NCI-H128 (cell line): ENCODE measurements at regions not wholly inside any gene's neighbourhood (a gene's known extent, or its start where the extent isn't known, plus 50 kb on each side); places are given as distances from the start of the nearest gene placed in this dataset.
"Not testable (repeated sequence)": the region's sequence is repeated elsewhere in the genome, so short reads cannot be mapped to it uniquely, and the experiment has no call there.

ENCODE experiments used
- DNase-seq: peaks from one replicate; lab custom pipeline; 2025; ENCODE audit not compliant: unreplicated experiment; lab: John Stamatoyannopoulos, UW

DNA sequence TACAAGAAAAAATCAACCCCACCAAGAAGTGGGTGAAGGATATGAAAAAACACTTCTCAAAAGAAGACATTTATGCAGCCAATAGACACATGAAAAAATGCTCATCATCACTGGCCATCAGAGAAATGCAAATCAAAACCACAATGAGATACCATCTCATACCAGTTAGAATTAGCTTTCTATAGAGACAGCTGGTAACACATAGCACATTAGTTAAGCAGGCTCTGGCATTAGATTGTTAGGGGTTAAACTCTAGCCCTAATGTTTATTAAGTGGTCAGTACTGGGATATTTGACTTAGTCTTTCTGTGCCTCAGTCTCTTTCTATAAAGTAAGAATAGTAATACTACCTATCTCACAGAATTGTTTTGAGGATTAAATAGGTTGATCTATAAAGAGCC lies 65.2 kb upstream of the TGFBR2 start:
- not testable (repeated sequence) for DNase-seq

DNA sequence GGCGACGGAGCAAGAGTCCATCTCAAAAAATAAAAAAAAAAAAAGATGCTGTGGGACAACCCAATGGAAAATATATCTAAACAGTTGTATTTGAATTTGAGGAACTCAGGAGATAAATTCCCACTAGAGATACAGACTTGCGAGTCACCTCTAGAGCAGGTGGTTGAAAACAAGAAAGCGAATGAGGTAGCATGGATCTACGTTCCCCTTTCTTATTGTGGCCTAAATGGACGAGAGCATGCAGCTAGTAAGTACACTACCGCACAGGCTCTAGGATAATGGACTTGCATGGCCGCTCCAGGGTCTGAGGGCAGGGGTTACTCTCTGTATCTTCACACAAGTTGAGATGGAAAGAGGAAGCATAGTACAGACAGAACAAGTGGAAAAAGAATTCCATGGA lies 63.5 kb upstream of the TGFBR2 start:
- DNase-seq = no peak

DNA sequence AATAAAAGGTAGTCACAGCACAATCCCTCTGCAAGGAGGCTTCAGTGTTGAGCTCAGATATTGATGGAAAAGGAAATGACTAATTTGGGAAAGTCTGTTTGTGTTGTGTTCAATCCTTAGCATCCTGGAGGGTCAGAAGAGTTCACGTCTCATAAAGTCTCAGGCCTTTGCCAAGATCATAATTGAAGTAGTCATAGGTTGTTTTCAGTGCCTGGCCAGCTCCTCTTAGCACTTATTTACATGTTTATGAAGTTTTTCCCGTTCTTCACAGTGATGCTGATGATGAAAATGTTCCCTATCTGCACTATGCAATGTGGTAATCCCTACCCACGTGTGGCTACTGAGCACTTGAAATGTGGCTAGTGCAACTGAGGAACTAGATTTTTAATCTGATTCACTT lies 61.6 kb upstream of the TGFBR2 start:
- DNase-seq = no peak

DNA sequence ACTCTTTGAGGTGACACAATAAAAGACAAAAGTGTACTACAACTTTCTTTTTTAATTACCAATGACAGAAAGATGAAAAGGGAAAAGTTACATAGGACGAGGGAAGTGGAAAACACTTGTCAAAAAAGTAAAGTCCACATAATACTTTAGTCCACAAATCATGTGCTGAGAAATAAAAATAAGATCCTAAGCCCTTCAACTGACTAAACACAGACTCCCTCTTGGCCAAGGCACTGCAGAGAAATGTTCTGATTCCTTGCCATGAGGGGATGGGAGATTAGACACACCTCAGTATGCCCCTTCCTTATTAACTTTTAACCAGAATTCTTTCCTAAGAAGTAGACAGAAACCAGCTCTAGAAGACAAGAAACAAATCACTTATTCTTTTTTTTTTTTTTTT lies 59.5 kb upstream of the TGFBR2 start:
- DNase-seq = no peak

DNA sequence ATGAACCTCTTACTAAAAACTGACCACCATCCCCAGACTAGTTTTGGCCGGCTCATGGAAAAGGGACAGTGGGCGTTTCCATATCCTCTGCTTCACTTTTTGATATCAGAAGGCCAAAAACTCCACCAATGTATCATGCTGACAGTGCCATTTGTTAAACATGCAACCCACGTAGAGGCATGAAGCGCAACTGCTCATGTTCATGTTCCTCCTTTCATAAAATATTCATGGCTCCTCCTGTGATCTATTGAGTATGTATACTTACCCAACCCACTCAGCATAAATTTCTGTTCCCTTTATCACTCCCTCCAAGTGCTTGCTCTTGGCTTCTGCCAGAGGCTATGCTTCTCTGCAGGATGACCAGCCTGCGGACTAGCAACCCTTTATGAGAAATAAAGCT lies 58.7 kb upstream of the TGFBR2 start:
- no peak for DNase-seq

DNA sequence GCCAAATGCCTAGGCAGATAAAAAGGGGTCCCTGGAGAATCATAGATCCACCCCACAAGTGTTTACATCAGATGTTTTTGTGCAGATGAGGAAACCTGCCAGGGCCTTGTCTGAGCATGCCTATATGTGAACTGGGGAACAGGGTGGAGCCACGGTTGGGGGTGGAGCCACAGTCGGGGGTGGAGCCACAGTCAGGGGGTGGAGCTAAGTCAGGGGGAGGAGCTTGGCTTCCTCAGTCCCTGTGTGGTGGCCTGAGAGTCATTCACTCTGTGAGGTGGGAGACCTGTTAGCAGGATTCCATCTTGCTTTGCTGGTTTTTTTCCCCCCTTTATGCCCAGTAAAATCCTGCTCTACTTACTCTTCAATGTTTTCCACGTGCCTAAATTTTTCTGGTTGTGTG lies 57.8 kb upstream of the TGFBR2 start:
- no peak for DNase-seq

DNA sequence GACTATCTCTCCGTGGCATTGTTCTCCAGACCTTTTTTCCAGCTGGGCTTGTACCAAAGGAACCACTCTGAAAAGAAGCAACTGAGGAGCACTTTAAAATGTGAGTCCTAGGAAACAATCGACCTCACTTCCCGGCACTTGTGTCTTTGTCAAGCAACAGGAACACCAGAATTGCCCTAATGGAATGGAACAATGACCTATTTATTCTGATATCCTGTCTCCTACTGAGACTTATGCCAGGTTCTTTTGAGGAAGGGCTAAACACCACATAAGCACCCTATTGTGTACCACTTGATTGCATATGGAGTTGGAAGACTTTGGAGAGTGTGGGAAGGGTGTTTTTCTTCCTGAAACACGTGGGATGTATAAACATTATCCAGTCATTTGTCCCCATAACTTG lies 56.8 kb upstream of the TGFBR2 start:
- no peak for DNase-seq

DNA sequence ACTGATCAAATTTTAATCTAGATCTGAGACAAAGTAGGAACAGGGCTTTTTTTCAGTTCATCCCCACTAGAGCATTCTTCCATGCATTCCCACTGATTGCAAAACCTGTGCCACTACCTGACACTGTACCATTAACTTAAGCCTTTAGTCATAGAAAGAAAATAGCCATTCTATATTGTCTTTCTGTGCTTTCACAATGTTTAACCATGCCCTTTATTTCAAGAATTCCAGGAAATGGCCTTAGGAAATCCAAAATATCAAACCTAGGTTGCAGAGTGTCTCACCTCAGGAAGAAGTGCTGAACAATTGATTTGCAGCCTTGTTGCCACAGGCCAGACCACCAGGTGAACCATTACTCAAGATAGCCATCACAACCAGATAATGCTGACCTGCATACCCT lies 56.2 kb upstream of the TGFBR2 start:
- DNase-seq = no peak

DNA sequence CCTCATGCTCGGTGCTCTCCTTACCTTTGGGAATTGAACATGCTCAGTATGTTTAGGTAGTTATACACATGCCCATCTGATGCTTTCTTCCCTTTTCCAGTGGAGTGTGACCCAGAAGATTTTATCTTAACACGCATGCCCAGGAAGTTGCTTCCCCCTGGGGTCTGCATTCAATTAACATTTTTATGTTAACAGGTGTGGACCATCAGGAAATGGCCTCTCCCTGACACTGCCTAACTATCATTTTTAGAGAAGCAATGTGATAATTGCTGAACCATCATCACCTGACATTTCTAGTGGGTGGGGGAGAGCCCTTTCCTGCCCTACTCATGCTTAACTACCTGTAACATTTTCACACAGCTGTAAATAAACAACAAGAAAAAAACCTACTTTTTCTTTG lies 55.1 kb upstream of the TGFBR2 start:
- no peak for DNase-seq

DNA sequence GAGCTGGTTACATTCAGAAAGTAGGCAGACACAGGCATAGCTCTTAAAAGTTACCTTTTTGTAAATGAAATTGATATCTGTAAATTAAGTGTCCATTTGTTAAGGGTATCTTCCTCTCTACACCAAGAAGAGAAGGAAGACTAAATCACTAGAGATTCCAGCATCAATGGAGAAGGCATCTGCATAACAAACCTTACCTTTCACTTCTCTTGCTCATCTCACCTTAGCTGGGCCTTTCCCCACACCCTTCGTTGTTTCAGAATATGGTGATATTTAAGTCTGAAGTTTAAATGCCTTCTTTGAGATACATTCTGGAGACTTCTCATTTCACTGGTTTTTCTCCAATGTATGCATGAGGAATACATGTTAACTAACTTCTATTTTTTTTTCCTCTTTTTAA lies 54.5 kb upstream of the TGFBR2 start:
- DNase-seq = no peak

DNA sequence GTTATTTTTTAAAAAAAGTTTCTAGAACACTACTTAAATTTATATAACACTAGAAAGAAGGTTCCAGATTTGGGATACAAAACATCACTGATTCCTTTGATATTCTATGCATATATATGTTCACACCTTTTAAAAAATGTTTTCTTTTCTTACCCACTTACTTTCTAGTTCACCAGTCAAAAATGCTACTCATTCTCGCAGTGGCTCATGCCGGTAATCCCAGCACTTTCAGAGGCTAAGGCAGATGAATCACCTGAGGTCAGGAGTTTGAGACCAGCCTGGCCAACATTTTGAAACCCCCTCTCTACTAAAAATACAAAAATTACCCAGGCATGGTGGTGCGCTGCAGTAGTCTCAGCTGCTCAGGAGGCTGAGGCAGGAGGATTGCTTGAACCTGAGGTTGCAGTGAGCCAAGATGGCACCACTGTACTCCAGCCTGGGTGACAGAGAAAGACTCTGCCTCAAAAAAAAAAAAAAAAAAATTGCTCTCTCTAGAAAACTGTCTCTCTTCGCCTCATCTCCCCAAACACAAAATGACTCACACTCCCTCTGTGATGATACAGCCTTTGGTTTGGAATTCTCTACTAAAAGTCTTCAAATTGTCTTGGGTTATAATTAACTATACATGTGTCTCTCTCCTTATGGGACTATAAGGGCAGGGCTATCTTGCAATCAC lies 52.6 kb upstream of the TGFBR2 start:
- no peak for DNase-seq

DNA sequence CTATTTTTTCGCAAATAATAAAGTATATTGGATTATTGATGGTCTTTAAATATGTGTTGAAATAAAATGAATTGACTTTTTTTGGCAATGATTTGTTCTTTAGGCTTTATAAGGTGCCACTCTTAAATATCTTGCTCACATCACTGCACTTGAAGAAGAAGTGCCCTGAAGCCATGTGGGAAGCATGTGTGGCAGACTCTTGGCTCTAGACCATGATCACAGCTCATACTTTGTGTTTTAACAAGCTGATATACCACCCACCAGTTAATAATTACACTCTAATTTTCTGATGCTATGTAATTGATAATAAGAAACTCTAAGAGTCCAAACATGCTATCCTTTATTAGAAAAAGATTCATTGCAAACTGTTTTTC lies 52.1 kb upstream of the TGFBR2 start:
- DNase-seq = no peak

DNA sequence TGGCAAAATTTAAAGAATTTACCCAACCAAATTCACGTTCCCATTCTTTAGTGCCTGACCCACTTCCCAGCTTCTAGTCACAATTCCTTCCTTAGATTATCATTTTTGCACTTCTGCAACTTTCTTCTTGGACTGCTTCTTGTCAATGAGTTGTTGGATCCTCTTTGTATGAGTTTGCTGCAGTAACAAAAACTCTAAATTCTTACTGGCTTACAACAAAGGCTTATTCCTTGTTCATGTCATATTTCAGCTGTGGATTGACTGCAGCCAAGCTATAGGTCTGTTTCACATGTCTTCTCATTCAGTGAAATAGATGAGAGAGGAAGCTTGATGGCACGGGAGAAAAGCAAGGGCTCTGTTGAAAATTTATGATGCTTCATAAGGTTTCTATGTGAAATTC lies 50.4 kb upstream of the TGFBR2 start:
- no peak for DNase-seq
